ENCODE measurements at regions not wholly inside any gene's neighbourhood (a gene's known extent, or its start where the extent isn't known, plus 50 kb on each side); places are given as distances from the start of the nearest gene placed in this dataset.

- Histone ChIP-seq H3K27ac (no peak overlapping the region), H3K4me3 (no peak overlapping the region)
- no peak for DNase-seq (ENCODE audit: low spot score)
- TF ChIP-seq CTCF (IDR thresholded peaks at IDR 0.05): no peak
These were observed 864.1 kb downstream of the DIAPH3 start for GRCh38 chr13:59299584-59299983.

DNA sequence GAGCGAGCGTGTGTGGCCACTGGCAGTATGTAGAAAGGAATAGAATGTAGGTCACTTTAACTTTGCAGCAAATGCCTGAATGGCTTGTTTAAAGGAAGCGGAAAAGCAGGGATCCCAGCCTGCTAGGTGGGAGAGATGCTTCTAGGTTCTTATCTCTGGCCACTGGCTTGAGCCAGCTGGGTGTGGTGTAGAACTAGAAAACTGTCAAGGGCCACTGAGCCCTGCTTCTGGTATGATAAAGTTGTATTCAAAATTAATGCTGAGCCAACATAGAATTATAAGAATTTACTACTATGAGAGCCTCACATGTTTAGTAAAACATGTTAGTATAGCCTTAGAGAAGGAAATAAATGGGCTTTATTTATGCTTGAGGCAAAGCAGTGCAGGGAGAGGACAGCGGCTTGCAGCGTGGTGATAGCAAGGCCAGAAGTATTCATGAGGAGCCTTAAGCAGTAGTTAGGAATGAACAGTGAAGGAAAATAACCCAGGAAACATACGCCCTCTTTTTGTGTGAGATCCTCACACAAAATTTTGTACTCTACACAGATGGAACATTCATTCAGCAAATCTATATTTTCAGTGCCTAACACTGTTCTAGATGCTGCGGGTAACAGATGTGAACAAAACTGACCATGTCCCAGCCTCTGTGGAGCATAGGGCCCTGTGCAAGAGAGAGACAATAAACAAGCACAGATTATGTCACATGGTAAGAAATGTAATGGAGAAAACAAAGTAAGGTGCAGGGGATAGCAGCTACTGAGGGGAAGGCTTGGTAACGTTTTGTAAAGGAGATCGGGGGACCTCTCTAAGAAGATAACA is 863.2 kb downstream of the DIAPH3 start:
- TF ChIP-seq CTCF (IDR thresholded peaks at IDR 0.05): no peak
- no peak for DNase-seq (ENCODE audit: low spot score)
- H3K27ac ChIP-seq: no peak overlapping the region
- H3K4me3 ChIP-seq: no peak overlapping the region

DNA sequence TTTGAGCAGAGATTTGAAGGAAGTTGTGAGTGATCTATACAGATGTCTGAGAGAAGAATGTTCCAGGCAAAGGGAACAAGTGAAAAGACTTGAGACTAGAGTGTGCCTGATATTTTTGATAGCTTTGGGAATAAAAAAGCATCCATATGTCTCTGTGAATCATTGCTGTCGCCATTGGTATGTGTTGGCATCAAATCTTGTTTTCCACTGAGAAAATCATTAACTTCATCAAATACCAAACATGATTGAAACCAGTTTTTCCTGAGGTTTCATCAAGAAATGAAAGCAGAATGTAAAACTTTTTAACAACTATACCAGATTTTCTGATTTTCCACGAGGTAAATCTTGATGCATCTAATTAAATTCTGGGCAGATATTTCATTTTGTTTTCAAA is 862.6 kb downstream of the DIAPH3 start:
- no peak for DNase-seq (ENCODE audit: low spot score)
- no peak for TF ChIP-seq CTCF (IDR thresholded peaks at IDR 0.05)
- Histone ChIP-seq H3K4me3 (no peak overlapping the region), H3K27ac (no peak overlapping the region)

DNA sequence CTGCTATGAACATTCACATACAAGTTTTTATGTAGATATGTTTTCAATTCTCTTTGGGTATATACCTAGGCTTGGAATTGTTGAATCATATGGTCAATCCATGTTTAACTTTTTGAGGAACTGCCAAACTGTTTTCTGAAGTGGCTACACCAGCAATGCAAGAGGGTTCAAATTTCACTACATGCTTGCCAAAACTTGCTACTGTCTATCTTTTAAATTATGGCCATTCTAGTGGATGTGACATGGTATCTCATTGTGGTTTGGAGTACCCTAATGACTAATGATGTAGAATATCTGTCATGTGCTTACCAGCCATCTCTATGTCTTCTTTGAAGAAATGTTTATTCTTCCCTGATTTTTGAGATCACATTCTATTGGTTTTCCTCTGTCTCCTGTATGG is 860.3 kb downstream of the DIAPH3 start:
- H3K27ac ChIP-seq: no peak overlapping the region

DNA sequence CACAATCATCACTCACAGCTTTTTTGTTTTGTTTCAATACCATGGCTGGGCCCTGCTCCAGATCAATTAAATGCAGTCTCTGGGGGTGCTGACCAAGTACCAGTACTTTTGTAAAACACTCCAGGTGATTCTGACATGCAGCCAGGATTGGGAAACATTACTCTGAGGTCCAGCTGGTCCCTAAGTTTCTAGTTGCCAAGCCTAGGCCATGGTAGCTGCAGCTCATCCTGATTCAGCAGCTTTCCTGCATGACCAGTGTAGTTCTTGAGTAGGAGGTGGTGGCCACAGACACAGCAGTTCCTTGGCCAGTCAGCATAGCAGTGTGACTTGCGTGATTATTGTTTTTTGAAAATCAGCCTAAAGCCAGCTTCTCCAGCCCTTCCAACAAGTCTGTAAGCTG is 859.1 kb downstream of the DIAPH3 start:
- no peak for TF ChIP-seq CTCF (IDR thresholded peaks at IDR 0.05)
- DNase-seq (ENCODE audit: low spot score): no peak
- no peak overlapping the region for H3K27ac ChIP-seq
- no peak overlapping the region for H3K4me3 ChIP-seq

More for the DNA sequence above, 860.3 kb downstream of the DIAPH3 start:
- no peak for TF ChIP-seq CTCF (IDR thresholded peaks at IDR 0.05)
- DNase-seq (ENCODE audit: low spot score): no peak
- no peak overlapping the region for H3K4me3 ChIP-seq

DNA sequence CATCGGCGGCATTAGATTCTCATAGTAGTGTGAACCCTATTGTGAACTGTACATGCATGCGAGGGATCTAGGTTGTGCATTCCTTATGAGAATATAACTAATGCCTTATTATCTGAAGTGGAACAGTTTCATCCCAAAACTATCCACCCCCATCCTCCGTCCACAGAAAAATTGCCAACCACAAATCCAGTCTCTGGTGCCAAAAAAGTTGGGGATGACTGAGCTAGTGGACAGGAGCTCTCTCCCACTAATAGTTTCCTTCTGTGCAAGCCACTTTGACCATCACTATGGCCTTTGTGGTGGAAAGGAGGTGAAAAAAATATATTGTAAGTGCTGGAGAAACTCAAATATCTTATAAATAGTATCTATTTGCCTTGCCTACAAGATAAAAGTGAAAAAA is 857.8 kb downstream of the DIAPH3 start:
- no peak for TF ChIP-seq CTCF (IDR thresholded peaks at IDR 0.05)
- H3K27ac ChIP-seq: no peak overlapping the region
- no peak overlapping the region for H3K4me3 ChIP-seq
- no peak for DNase-seq (ENCODE audit: low spot score)

DNA sequence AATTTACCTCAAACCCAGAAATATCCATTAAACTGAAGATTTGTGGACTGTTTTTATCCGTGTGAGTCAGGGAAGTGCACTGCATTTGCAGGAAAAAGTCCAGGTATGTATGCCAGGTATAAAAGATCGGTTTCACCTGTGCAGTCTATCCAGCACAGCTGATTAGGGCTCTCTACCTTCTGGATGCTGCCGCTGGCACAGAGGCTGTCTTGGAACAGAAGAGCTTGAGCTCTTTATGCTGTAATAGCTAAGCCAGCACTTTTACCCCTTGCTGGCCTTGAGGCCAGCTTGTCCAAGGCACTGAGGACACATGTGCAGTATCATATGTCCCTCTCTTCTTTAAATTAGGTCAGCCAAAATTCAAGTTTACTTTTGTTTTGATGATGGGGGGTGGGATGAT is 851.0 kb downstream of the DIAPH3 start:
- H3K27ac ChIP-seq: no peak overlapping the region
- no peak for TF ChIP-seq CTCF (IDR thresholded peaks at IDR 0.05)
- no peak for DNase-seq (ENCODE audit: low spot score)

More for the DNA sequence above, 851.0 kb downstream of the DIAPH3 start:
- no peak overlapping the region for H3K4me3 ChIP-seq
